ENCODE measurements at regions not wholly inside any gene's neighbourhood (a gene's known extent, or its start where the extent isn't known, plus 50 kb on each side); places are given as distances from the start of the nearest gene placed in this dataset.

DNA sequence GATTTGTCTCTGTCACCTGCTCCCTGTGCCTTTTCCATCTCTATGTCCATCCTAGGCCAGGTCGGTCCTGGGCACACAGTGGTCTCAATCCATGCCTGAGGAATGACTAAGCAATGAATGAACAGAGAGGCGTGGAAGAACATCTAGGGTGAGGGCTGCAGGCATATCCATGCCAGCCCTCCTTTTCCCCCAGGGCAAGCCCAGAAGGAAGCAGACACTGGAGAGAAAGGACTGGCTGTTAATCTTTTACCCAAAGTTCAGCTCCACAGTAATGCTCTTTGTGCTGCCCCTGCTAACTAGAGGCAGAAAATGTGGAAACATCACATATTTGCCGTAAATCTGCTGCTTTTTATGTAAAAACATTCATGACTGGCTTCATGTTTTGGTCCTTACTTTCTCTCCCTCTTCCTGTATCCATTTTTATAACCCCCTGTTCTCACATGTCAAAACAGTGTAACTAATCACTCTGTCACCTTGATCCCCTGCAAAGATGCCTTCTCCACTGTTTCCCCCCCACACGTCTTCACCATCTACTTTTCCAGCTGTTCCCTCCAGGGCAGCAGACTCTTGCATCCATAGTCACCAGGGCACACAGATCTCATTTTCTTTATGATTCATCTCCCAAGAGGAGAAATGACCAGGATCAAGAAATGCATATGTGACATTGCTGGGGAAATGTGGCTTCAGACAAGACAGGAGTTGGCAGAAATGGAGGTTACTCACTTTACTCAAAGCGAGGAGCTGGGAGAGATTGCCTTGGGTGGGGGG lies 166.4 kb upstream of the PROX1 start:
- no peak for DNase-seq

DNA sequence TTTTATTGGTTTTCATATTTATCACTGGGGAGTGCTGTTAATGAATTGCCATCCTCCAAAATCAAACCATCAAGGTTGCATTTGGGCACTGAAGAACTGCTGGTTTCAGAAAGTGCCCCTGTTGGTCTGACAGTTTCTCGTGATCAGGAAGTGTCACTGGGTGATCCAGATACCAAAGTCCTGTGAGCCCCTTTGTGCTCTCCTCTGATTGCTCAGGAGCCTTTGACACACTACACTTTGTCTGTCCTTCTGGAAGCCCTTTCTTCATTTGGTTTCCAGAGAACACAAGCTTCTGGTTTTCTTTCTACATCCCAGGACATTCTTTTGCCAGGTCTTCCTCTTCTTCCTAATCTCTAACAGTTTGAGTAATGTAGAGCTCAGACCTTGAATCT lies 165.8 kb upstream of the PROX1 start:
- no peak for DNase-seq

DNA sequence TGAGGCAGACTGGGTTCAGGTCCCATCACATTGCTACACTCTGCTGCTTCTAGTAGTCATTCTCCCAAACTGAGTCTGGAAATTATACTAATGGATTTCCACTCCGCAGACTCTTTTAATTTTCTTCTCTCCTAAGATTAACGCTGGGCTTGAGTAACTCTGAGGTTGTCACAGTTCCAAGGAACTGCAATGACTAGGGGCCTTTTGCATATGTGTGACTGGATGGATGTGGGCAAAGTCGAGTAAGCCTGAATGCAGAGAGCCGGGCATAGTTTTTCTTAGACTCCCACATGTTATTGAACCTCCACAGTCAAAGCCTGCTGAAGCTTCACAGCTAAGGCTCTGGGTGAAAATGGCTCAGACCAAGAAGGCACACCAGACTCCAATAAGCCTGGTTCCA lies 160.9 kb upstream of the PROX1 start:
- DNase-seq: no peak

DNA sequence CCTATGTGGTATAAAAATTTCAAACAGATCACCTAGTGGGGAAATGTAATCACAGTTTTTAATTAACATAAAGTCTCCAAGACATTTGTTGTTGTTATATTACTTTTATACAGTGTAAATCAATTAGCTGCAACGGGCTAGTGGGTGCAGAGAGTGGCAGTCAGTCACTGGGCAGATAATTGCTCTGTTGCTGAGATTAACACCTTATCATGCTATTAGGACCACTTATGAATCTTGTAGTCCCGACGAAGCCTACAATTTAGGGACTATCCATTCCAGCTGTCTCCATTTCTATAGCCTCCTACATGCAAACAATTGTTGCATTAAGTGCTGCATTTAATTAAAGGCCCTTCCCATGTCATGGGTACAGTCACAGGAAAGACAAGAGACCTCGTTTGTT lies 158.9 kb upstream of the PROX1 start:
- DNase-seq: no peak

DNA sequence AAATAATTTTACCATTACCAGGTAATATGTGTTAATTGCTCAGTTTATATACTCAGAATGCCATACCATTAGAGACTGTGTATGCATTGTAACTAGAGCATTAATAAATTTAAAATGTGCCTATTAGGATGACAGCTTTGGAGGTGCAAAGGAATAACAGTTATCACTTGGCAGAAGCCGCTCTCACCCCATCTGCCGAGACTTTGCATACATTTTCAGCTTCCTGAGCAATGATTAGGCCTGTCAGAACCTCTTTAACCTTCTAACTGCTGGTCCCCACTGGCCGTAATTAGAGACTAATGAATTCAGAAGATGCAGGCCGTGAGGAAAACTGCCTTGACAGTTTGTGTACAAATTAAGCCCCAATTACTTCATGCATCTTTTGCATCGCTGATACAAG lies 158.0 kb upstream of the PROX1 start:
- peak; percentile 50 for DNase-seq

DNA sequence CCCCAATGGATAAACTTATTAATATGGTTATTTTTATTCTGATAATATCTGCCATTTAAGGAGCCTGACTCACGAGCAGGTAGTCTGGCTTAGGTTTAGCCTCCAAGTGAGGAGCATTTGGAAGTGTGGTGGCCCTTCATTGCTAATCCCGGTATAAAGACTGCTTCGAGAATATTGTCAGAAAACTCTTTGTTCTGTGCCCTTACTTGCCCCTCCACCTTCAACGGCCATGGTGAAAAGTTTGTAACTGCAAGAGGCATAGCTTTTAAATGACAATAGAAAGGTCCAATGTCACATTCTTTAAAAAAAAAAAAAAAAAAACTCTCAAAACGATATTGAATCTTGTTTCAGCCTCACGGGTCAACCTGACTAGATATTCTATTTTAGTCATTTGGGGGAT lies 157.4 kb upstream of the PROX1 start:
- DNase-seq: no peak

DNA sequence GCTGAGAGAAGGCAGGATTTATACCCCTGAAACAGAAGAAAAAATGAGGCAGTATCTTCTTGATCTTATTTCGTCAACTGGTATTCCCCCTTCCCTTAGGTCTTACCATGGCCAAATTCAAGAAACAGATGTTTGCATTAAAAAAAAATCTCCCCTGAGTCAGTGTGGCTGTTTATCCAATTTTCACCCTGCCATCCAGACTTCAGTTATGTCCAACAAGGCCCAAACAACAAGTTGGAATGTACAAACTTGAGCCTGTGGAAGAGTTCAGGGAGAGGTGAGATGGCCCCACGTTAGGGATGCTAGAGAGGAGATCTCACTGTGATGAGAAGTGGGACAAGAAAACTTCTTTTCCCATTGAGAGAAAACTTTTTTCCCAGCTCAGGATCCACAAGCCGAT lies 147.2 kb upstream of the PROX1 start:
- no peak for DNase-seq

DNA sequence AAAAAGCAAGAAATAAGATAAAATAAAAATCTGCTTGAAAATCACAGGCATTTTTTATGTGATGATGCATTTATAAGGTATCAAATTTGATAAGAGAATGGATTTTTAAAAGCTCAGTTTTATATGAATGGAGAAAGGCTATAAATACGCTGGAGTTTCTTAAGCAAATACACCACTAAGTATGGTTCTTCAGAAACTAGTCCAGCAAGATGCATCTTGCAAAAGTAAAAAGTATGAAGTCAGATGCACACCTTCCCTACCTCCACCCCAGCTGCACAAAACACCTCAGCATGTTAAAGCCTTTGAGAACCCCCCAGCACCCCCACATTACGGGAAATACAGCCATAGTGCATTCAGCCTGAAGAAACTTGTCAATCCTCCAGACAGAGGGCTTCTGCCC lies 143.1 kb upstream of the PROX1 start:
- DNase-seq: no peak

DNA sequence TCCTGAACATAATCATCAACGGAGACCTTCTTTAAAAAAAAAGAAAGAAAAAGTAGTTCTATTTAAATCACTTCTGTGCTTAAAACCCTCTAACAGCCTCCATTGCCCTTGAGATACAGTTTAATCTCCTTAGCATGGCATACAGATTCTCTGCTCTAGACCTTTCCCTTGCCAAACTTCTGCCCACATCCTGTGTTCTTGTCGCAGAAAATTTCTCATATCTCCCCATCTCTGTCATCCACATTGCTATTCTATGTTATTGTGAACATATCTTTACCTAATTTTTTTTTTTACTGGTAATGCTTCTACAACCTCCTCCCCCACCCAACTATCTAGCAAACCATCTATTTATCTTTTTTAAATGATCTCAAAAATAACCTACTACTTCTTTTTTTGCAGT lies 135.7 kb upstream of the PROX1 start:
- DNase-seq: no peak

DNA sequence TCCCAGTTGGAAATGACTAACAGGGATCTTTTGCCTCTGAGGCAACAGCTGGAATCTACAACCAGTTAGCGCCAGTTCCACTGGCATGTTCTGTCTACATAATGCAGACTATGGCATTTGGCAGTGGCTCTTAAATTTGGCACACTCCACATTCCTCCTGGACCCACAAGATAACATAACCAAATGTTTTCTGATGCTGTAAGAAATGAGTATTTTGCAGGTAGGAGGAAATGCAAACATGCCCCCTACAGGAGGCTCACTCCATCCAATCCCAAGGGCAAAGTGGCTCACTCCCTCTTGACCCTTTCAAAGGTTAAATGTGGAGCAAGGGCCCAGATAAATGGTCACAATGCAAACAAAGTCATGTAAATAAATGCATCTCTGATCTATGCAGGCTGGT lies 129.2 kb upstream of the PROX1 start:
- DNase-seq: no peak

DNA sequence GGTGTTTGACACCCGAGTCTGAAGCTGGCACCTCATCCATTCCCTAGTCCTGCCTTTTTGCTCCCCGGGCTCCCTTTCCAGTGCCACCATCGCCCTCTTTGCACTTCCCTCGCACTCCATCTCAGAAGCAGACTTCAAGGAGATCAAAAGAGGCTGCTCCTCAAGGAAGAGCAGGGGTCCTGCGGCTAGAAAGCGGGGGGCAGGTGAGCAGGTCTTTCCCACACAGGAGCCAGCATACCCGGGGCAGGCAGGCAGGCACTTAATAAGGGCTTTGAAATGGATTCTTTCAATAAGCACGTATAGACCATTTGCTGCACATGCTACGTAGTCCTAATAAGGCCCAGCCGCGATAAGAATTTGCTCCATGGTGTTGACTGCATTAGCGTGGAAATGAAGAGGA lies 125.9 kb upstream of the PROX1 start:
- no peak for DNase-seq

DNA sequence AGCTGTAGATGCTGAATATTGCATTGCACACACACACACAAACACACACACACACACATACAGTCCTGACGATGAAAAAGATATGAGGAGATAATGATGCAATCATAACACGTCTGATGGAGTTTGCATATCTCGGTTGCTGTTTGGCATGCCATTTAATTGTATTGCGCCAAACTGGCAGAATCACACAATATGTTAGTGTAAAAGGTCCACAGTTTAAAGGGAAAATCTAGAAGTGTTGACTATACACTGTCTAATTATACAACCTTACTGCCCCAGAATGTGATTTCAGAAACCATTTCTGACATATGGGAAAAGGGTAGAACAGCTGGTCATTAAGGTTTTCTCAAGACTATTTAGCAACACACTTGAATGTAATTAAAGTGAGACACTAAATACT lies 123.7 kb upstream of the PROX1 start:
- DNase-seq: peak; percentile 55

DNA sequence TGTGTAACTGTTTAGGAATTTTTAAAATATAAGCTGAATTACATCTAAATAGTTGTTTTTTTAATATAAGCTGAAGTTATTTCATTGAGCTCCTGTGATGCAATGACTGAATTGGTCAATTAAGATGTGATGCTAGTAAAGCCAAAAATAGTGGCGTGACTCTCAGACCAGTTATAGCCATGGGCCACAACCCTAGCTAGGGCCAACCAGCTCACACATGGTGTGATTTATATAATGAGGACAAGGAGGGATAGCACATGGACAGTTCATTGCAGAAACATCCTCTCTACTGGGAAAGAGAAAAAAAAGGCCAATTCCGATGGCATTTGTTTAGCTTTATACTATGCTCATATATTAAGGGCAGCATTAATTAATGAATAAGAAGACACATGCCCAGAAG lies 119.3 kb upstream of the PROX1 start:
- DNase-seq: no peak

DNA sequence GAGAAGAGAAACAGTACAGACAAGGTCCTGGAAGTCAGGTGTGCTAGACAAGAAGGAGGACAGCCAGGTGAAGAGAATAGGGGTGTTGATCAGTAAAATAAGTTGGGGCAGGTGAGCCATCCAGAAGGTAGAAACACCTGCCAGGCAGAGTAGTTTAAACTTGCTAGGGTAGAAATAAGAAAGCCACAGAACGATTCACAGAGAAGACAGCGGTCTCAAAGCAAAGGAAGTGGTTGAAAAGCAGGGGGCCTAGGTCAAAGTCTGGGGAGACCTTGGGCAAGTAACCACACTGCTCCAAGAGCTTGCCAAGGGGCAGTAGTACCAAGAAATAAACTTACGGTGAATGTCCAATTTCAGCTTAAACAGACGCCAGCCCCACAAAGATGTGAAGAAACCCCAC lies 116.6 kb upstream of the PROX1 start:
- DNase-seq: no peak

DNA sequence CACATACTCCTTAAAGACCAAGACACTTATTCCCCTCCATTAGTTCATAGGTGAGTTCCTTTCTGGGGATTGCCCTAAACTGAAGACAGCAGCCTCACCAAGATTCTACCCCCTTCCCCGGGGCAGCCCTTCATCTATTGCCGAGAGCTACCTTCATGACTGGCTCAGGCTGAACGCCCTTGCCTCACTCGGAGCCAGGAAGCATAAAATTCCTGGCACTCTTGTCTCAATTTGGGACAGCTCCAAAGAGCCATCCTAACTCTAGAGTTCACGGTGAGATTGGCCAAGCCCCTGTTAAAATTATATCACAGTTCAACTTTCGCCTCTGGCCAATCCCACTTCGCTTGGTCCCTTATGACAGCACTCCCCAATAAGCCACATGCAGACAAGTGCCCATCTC lies 113.0 kb upstream of the PROX1 start:
- DNase-seq: no peak

DNA sequence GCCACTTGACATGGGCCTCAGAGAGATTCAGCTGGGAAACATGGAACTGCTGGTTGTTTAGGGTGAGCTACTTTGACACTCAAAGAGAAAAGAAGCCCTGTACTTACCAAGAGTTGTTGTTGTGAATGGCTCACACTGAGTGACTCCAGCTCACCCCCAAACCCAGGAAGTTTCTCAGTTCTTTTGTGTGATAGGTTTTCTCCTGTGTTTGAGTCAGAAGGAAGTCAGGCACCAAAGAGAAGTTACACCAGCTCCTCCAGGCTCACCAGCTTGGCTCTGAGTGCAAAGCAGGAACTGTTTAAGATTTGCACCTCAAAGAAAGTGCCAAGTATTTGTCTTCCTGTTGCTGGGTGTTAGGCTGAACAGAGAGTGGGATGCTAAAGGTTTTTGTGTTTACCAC lies 111.2 kb upstream of the PROX1 start:
- no peak for DNase-seq

DNA sequence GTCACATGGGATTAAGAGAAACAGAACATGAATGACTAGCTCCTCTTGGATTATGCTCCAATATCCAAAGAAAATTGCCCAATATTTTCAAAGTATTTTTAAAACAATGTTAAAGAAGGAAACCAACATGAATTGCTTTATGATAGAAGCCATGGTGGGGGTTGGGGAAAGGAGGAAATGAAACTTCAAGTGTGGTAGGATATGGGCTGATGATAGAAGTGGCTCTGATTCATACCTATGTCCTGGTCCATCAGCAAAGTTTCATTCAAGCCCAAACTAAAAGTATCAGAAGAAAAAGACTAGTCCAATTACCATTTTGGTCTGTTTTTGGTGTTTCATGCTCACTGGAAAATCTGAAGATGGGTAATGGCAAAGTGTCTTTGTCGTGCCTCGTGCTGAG lies 104.2 kb upstream of the PROX1 start:
- DNase-seq: no peak

DNA sequence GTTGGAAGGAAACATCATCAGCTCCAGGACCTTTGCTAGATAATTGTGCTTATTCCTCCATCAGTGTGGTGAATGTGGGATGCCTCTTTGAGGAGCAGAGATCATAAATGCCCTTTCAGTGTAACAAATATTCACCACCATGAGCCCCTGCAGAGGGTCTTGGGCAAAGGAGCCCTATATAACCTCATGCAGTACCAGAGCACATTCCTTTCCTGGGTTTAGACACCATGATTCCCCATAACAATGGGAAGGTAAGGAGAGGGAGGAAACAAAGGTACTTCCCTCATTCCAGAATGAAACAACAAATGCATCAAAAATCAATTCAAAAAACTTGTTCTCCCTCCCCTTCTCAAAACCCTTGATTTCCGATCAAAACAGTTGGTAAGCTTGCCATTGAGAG lies 103.4 kb upstream of the PROX1 start:
- DNase-seq: no peak

DNA sequence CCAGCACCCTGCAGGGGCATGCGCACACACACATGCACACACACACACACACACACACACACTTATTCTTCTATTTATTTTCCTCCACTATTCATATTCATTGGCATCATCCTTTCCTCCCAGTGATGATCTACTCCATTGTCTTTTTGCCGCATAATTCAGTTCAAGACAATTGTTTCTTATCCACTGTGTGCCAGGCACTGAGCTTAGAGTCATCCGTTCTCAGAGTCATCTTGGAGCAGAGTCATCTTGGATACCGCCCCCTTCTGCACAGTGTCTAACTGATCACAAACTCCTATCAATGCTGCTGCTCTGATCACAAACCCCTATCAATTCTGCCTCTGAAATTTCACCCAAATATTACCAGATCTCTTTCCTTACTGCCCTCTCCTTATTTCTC lies 102.8 kb upstream of the PROX1 start:
- no peak for DNase-seq

DNA sequence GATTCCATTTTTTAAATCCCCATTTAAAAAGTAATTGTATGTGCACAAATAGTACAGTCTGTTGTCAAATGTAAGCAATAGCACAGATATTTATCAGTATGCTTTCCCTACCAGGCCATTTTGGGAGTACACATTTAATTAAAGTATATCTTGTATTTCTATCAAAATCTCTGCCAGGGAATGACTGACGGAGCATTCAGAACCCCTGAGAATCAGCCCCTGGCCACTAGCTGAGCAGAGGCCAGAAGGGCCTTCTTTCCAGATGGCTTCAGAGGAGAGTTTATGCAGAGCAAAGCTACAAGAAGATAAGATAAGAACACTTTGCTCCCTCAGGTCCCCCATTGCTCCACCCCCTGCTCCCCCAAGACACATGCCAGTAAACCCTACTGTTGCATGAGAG lies 99.9 kb upstream of the PROX1 start:
- DNase-seq: no peak

DNA sequence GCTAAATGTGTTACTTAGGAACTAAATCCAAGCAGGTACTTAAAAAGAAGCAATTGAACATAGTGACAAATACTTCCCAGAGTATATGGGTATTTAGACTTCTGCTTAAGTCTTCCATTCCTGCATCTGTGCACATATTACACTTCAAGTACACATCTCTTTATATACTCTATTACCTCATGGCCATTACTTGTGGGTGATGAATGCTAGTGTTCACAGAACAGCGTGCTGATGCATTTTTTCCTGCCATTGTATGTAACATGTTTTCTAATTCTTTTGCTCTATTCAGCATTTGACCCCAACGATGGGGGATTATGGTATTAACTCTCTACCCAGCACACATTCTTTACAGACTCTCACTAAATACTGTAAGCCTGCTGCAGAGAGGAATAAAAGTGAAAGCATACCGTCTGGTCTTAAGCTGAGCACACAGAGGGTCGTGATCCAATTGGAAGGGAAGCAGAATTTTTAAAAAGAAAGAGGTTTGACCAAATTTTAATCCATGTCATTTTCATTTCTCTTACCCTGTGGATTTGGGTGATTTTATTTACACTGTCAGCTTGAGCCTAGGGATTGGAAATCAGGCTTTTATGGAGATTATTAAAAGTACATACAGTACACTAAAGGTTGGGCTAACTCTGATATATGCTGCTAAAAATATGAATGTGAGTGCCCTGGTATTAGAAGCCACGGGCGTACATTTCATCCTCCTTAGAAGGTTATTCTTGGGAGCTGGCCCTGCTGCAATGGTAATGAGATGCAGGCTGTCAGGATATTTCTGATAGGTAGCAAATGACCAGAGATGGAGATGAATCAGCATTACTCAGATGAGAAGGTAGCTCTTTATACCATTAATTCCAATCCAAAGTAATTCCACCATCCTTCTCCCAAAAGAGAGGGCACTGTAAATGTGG lies 95.5 kb upstream of the PROX1 start:
- no peak for DNase-seq

DNA sequence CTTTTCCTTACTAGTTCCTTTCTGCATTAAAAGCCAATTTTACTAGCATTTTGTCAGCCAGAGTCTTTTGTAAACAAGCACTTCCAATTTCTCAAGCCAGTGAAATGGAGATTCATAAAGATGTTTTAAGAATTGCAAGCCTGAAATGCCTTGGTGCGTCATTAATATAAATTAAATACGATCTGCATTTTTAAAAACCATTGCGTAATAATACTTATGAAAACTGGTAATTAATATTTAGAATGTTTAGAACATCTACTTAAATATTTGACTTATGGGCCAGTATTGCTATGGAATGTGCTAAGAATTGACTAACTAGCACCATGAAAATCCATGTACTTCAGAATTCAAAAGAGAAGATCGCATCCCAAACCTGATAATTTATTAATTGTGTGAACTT lies 89.1 kb upstream of the PROX1 start:
- DNase-seq: no peak

DNA sequence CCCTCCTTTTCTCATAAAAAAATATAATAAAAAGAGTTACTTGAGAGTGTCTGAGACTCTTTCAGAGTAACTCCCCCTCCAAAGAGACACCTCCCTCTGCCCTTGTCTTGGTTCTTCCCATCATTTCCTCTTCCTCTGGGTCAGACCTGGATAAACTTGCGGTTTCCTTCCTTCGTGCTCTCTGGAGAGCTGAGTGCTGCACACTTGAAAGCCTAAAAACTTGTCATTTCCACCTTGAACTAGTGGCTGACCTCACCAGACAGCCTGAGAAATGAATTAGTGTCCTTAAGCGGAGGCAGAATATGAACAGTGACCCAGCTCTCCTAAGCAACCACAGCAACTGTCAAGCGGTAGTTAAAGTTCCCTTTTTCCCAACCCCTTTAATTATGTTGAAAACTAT lies 88.4 kb upstream of the PROX1 start:
- no peak for DNase-seq

DNA sequence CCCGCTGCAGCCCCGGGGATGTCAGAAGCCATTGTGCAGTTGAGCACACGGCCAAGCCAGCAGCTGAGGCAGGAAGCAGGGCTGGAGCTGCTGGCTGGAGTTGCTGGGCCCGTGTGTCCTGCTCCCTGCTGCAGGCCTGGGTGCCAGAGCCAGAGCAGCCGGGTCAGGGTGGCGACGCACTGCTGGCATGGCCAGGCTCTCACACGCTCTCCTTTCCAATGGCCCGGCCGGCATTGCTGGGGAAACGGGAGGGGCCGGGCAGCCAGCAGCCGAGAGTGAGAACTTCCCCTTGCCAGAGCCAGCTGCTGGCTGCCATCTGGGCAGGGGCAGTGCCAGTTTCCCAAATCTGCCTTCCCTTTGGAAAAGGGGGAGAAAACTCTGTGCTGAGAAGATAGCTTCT lies 82.4 kb upstream of the PROX1 start:
- DNase-seq: peak; percentile 36

DNA sequence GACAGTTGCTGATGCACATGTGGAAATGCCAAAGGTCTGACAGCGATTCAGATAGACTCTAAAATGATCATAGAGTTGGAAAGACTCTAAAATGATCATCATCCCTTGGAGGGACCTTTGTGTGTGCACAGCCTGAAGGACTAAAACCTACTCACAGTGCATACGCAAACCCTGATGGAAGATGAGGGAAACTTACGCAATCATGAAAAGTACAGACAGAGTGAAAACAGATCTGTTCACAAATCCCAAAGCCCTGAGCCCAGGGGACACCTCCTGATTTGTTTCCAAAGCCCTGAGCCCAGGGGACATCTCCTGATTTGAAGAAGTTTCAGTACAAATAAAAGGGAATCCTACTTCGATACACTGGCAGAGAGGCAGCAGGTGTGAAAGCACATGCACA lies 79.3 kb upstream of the PROX1 start:
- DNase-seq: no peak
